Fibroblast of lung (primary cell): ENCODE measurements at regions not wholly inside any gene's neighbourhood (a gene's known extent, or its start where the extent isn't known, plus 50 kb on each side); places are given as distances from the start of the nearest gene placed in this dataset.

Experiments
- DNase-seq, 2 donors: peaks; one replicate each; pipeline versions ENCODE4 v3.0.0 to v3.0.0-alpha.2; 2010; ENCODE audit warnings: low read depth in 2 of 2
- H2AFZ ChIP-seq: 2 replicates; pipeline ENCODE4 v1.5.1; 2012; ENCODE audit warnings: low read length, control low read depth, inconsistent platforms
- H3K27ac ChIP-seq: 2 replicates; pipeline ENCODE4 v1.5.1; 2011; ENCODE audit warnings: low read length, control low read depth; ENCODE audit not compliant: insufficient read depth
- H3K27me3 ChIP-seq: 2 replicates; pipeline ENCODE4 v1.5.1; 2011; ENCODE audit warnings: mild to moderate bottlenecking, low read length; ENCODE audit not compliant: control insufficient read depth, insufficient read depth
- H3K36me3 ChIP-seq: 2 replicates; pipeline ENCODE4 v1.5.1; 2011; ENCODE audit warnings: low read length; ENCODE audit not compliant: control insufficient read depth, insufficient read depth
- H3K4me1 ChIP-seq: 2 replicates; pipeline ENCODE4 v1.5.1; 2011; ENCODE audit warnings: low read length; ENCODE audit not compliant: control insufficient read depth, insufficient read depth; ENCODE audit errors: extremely low read depth
- H3K4me2 ChIP-seq: 2 replicates; pipeline ENCODE4 v1.5.1; 2011; ENCODE audit warnings: low read length, control low read depth; ENCODE audit not compliant: insufficient read depth; ENCODE audit errors: extremely low read depth
- H3K4me3 ChIP-seq, 4 experiments: fragments of 200-600 bp in 1 of 4; sonication (generic) in 1 of 4; replicated peaks in 1 of 4; 2 replicates each; pipeline ENCODE4 v1.5.1; 2011 to 2016; ENCODE audit warnings: low read length in 4 of 4, low read depth in 3 of 4, mild to moderate bottlenecking in 3 of 4, control low read depth in 2 of 4, inconsistent platforms in 1 of 4, mixed read lengths in 1 of 4; ENCODE audit not compliant: insufficient read depth in 1 of 4; ENCODE audit errors: control extremely low read depth in 1 of 4
- H3K79me2 ChIP-seq: 2 replicates; pipeline ENCODE4 v1.5.1; 2012; ENCODE audit warnings: mild to moderate bottlenecking, low read length, inconsistent platforms; ENCODE audit not compliant: control insufficient read depth, insufficient read depth
- H3K9ac ChIP-seq: 2 replicates; pipeline ENCODE4 v1.5.1; 2011; ENCODE audit warnings: mild to moderate bottlenecking, low read length, control low read depth; ENCODE audit not compliant: insufficient read depth
- H3K9me3 ChIP-seq: 2 replicates; pipeline ENCODE4 v1.5.1; 2012; ENCODE audit warnings: low read depth, low read length; ENCODE audit not compliant: control insufficient read depth, insufficient read depth
- H4K20me1 ChIP-seq: 2 replicates; pipeline ENCODE4 v1.5.1; 2011; ENCODE audit warnings: low read length; ENCODE audit not compliant: control insufficient read depth, insufficient read depth; ENCODE audit errors: extremely low read depth
- EZH2 ChIP-seq: IDR thresholded peaks from 2 replicates; pipeline ENCODE4 v1.5.1; 2012; ENCODE audit warnings: low read length, control low read depth, mild to moderate bottlenecking; ENCODE audit errors: missing control alignments
- TF ChIP-seq, protein P1 (sequence below), 2 donors: IDR thresholded peaks in 1 of 2; conservative IDR thresholded peaks in 1 of 2; 1 replicate in 1 of 2; 2 replicates in 1 of 2; pipeline ENCODE4 v1.5.1; 2011 to 2012; ENCODE audit warnings: low read length in 2 of 2, control low read depth in 1 of 2, inconsistent platforms in 1 of 2, low read depth in 1 of 2, mild to moderate bottlenecking in 1 of 2

DNA sequence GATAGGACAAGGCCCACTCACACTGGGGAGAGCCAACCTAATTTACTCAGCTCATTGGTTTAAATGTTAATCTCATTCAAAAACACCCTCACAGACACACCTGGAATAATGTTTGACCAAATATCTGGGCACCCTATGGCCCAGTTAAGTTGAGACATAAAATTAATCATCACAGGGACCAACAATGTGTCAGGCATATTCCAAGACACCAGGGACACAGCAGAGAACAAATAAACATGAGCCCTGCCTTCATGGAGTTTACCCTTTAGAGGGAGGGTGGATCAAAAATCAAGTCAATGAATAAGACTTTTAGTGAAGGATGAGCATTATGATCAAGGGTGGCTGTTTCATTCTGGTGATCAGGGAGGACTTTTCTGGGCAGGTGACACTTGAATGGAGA, 98.7 kb upstream of the CHD6 start:
- H3K9me3 ChIP-seq, result no peaks in the 10 kb centered on the region
- H3K4me2 ChIP-seq, result no peak overlapping the region
- no peak overlapping the region for H2AFZ ChIP-seq
- H3K79me2 ChIP-seq, result no peaks in the 10 kb centered on the region
- DNase-seq, result no peak
- no peaks in the 10 kb centered on the region for H3K4me1 ChIP-seq
- H3K36me3 ChIP-seq, result no peaks in the 10 kb centered on the region
- H3K9ac ChIP-seq, result no peak overlapping the region
- H3K4me3 ChIP-seq, result no peak overlapping the region
- no peak overlapping the region for H3K27ac ChIP-seq
- no peaks in the 10 kb centered on the region for H4K20me1 ChIP-seq
- no peaks in the 10 kb centered on the region for H3K27me3 ChIP-seq
- no peak for TF ChIP-seq EZH2
- TF ChIP-seq, protein P1, sequence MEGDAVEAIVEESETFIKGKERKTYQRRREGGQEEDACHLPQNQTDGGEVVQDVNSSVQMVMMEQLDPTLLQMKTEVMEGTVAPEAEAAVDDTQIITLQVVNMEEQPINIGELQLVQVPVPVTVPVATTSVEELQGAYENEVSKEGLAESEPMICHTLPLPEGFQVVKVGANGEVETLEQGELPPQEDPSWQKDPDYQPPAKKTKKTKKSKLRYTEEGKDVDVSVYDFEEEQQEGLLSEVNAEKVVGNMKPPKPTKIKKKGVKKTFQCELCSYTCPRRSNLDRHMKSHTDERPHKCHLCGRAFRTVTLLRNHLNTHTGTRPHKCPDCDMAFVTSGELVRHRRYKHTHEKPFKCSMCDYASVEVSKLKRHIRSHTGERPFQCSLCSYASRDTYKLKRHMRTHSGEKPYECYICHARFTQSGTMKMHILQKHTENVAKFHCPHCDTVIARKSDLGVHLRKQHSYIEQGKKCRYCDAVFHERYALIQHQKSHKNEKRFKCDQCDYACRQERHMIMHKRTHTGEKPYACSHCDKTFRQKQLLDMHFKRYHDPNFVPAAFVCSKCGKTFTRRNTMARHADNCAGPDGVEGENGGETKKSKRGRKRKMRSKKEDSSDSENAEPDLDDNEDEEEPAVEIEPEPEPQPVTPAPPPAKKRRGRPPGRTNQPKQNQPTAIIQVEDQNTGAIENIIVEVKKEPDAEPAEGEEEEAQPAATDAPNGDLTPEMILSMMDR (conservative IDR thresholded peaks at IDR 0.05 in 1 of 2, IDR thresholded peaks at IDR 0.05 in 1 of 2; ENCODE audit: low read depth in 1 of 2, low read length in 2 of 2), result no peak

DNA sequence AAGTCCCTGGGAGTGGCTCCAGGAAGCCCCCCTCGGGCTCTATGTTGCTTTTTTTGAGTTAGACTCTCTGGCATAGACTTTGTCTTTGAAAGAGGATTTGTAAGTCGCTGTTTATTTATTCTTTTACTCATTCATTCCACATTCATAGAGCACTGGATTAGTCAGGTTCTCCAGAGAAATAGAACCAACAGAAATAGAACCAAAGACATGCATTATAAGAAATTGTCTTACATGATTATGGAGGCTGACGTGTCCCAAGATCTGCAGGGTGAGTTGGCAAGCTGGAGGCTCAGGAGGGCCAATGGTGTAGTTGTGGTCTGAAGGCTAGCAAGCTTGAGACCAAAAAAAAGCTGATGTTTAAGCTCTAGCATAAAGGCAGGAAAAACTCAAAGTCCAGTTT, 98.3 kb upstream of the CHD6 start:
- peak in 1 of 2 donors; percentile 41 for DNase-seq
- H3K27me3 ChIP-seq, result no peaks in the 10 kb centered on the region

DNA sequence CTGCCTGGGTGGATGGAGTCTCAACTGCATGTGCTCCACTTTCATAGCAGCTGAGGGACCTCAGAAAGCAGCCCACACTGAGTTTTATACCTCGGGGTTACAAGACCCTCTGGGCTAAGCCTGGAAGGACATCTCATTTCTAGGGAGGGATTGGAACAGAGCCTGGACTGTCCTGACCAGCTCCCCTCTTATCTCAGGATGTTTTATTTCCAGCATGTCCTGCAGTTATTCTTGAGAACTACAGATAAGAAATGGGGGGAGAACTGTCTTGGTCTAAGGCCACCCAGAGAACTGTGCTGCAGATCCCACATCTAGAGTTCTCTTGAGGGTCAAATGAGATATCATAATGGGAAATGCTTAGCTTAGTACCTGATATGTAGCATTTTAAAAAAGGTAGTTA, 97.3 kb upstream of the CHD6 start:
- Histone ChIP-seq H3K4me3 (no peak overlapping the region), H4K20me1 (no peaks in the 10 kb centered on the region), H2AFZ (no peak overlapping the region), H3K79me2 (no peaks in the 10 kb centered on the region), H3K4me1 (no peaks in the 10 kb centered on the region), H3K36me3 (no peaks in the 10 kb centered on the region), H3K27ac (no peak overlapping the region), H3K27me3 (no peaks in the 10 kb centered on the region), H3K9ac (no peak overlapping the region), H3K9me3 (no peaks in the 10 kb centered on the region), H3K4me2 (no peak overlapping the region)
- DNase-seq, result no peak
- TF ChIP-seq EZH2, result no peak
- TF ChIP-seq, protein P1 (conservative IDR thresholded peaks at IDR 0.05 in 1 of 2, IDR thresholded peaks at IDR 0.05 in 1 of 2; ENCODE audit: low read depth in 1 of 2, low read length in 2 of 2), result no peak

More for the DNA sequence above, 98.3 kb upstream of the CHD6 start:
- Histone ChIP-seq H4K20me1 (no peaks in the 10 kb centered on the region), H3K27ac (no peak overlapping the region), H3K4me3 (no peak overlapping the region), H3K36me3 (no peaks in the 10 kb centered on the region), H3K9me3 (no peaks in the 10 kb centered on the region), H2AFZ (no peak overlapping the region), H3K79me2 (no peaks in the 10 kb centered on the region), H3K4me2 (no peak overlapping the region), H3K9ac (no peak overlapping the region), H3K4me1 (no peaks in the 10 kb centered on the region)
- no peak for TF ChIP-seq EZH2
- TF ChIP-seq, protein P1 (conservative IDR thresholded peaks at IDR 0.05 in 1 of 2, IDR thresholded peaks at IDR 0.05 in 1 of 2; ENCODE audit: low read depth in 1 of 2, low read length in 2 of 2), result no peak
